SKM-1 treated with dmso at 0.1 percent for 144 hours (cell line): ENCODE measurements at regions not wholly inside any gene's neighbourhood (a gene's known extent, or its start where the extent isn't known, plus 50 kb on each side); places are given as distances from the start of the nearest gene placed in this dataset.

Experiments
- DNase-seq: peaks from one replicate; lab custom pipeline; 2025; ENCODE audit not compliant: unreplicated experiment; lab: John Stamatoyannopoulos, UW

DNA sequence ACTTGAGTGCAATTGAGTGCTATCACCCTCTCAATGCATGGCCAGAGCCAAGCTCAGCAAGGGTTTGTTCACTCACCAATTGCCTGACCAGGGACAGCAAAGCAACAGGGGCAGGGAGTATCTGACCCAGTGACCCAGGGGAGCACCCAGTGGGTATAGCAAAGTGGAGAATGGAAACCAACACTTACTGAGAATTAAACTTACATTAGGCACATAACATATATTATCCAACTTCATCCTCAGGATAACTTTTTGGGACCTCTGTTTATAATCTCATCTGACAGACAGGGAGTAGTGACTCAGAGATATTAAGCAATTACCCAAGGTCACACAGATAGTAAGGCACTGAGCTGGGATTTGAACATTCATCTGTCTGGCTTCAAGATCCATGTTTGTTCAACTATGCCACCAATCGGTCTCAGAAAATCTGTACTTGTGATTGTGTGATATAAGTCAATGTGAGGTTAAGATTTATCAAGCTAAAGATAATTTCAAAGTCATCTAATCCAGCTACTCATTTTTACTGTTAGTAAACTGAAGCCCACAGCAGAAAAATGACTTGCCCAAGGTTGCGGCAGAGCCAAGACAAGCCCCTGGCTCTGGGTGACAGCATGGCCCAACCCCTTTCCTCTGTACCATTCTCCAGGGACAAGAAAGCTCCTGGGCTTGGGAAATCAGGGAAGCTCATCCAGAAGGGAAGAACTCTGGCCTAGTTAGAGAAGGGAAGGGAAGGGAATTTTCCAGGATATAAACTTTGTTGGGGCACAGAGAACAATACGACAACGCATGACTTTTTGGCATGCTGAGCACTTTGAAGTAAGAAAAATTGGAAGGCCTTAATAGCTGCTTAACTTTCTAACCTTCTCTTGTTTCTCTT is 138.0 kb upstream of the SMAD3 start:
- no peak for DNase-seq

DNA sequence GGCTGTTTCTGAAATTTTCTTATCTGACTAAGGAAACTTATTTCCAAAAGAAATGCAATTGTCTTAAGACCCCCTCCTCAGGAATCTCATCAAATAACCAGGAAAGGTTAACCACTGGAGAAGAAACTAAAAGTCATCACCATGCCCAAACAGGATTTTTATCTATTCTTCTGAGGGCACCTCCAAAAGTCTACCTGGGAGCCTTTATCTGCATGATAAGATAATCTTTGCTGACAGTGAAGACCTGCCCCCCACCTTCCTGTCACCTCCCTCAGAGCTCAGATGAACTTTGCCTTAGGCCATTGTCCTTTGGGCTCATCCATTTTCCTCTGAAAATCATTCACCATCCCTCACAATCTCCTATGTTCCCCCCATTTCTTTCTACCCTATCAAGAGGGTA is 137.3 kb upstream of the SMAD3 start:
- DNase-seq: no peak

DNA sequence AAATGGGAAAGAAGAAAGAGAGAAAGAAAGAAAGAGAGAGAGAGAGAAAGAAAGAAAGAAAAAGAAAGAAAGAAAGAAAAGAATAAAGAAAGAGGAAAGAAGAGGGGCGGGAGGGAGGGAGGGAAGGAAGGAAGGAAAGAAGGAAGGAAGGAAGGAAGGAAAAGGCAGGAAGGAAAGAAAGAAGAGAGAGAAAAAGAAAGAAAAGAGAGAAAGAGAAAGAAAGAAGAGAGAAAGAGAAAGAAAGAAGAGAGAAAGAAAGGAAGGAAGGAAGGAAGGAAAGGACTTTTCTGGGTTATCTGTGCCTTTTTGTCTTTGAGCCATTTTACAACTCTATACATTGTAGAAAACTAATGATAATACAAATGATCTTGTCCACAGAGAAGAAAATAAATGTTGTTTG is 136.6 kb upstream of the SMAD3 start:
- DNase-seq: no peak

DNA sequence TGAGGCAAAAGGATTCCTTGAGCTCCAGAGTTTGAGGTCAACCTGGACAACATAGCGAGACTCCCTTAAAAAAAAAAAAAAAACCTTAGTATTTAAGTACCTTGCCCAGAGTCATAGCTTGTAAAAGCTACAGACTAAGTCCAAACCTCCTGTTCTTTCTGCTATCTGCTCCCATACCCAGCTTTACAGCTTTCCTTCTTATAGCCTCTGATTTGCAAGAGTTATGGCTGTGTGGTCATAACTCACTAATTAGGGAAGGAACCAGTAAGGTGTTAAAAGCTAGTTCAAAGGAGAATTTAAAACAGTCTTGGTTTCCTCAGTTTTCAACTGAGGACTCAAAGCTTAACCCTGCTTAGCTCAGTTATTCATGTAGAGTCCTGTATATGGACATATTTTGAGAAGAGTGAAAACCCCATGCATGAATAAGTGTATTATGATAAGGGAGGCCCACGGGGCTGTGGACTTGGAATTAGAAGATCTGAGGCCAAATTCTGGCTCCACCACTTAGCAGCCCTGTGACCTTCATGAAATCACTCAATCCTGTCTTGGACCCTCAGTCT is 135.5 kb upstream of the SMAD3 start:
- no peak for DNase-seq

DNA sequence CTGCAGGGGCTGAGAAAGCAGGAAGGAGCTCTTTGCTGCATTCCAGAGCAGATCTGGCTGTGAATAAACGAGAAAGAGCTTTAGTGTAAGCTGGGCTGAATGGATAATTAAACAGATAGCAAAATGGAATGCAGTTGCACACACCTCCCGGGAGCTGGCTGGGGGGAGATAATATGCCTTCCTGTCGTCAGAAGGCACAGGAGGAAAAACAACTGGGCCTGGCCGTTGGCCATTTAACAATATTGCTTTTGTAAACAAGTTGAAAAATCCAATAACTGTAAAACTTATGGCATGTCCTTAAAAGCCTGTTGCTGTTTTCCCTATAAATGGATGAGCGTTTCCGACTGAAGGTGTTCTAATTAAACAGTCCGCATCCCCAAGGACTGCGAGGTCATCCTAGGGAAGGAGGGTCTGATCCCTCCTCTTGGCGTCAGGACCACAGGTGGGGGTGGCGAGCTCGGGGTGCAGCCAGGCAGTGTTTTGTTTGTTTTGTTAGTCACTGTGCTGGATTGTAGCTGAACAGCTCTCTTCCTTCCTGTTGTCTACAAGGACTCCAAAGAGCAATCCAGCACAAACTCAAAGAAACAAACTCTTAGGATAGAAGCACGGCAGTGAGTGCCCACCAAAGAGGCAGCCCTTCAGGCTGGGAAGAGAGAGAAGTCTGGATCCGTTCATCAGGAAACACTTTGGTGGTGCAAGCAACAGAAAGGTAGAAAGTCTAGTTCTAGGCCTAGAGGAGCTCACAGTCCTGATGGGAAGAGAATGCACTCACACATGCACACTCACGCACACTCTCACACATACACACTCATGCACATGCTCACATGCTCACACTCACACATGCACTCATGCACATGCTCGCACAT is 133.4 kb upstream of the SMAD3 start:
- DNase-seq: no peak

GRCh38 chr15:66932634-66933024 is 132.8 kb upstream of the SMAD3 start:
- no peak for DNase-seq

- DNase-seq: no peak
Observed at GRCh38 chr15:66933932-66934867, 131.2 kb upstream of the SMAD3 start.

DNA sequence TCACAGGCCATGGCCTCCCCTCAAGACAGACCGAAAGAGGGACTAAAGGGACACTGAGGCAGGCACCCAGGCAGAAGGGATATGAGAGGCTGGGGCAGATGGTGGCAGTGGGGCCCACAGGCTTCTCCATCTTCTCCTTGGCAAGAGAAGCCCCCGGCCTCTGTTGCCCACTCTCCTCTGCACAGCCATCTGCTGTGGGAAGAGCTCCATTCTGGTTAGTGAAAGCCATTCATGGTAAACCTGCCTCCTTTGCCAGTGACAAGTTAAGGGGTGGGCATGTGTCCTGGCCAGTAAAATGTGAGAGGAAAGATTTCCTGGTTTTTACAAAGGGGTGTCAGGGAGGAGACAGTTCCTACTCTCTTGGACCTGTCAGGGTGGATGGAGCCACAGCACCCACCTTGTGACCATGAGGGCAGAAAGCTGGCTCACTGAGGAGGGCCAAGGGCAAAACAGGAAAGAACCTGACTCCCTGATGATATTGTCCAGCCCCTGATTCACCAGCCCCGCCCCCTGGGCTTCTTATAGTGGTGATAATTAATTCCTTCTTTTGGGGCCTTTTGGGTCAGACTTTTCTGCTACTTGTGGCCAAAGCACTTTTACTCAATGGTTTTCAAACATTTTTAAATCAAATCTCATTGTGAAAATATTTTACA is 130.4 kb upstream of the SMAD3 start:
- no peak for DNase-seq

DNA sequence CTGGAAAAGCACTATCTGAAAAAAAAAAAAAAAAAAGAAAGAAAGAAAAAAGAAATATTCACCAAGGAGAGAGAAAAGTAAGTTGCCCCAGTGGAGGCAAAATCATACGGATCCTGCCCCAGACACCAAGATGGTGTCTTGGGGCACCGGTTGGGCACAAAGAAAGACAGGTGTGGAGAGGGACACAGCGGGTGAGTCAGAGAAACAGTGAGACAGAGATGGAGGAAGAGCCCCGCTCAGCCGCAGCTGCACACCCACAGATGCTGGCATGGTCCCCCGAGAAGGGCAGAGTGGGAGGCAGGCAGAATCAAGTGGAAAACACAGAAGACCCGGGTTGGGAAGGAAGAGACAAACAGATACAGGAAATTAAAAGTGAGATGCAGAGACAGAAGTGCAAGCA is 129.7 kb upstream of the SMAD3 start:
- no peak for DNase-seq

- no peak for DNase-seq
Observed at GRCh38 chr15:66936109-66936860, 129.1 kb upstream of the SMAD3 start.

- DNase-seq: no peak
Observed at GRCh38 chr15:66936861-66937582, 128.4 kb upstream of the SMAD3 start.

DNA sequence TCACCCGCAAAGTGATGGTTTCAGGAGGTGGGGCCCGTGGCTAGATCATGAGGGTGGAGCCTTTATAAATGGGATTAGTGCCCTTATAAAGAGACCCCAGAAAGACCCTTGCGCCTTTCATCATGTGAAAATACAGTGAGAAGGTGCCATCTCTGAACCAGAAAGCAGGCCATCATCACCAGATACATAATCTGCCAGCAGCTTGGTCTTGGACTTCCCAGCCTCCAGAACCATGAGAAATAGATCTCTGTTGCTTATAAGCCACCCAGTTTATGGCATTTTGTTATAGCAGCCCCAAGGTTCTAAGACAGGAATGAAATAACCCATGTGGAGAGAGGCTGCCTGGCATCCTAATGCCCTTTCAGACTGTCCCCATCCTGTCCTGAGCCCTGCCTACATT is 127.8 kb upstream of the SMAD3 start:
- DNase-seq: no peak

GRCh38 chr15:66938114-66938830 is 127.1 kb upstream of the SMAD3 start:
- DNase-seq: no peak

- no peak for DNase-seq
Observed at GRCh38 chr15:66939016-66939415, 126.4 kb upstream of the SMAD3 start.

DNA sequence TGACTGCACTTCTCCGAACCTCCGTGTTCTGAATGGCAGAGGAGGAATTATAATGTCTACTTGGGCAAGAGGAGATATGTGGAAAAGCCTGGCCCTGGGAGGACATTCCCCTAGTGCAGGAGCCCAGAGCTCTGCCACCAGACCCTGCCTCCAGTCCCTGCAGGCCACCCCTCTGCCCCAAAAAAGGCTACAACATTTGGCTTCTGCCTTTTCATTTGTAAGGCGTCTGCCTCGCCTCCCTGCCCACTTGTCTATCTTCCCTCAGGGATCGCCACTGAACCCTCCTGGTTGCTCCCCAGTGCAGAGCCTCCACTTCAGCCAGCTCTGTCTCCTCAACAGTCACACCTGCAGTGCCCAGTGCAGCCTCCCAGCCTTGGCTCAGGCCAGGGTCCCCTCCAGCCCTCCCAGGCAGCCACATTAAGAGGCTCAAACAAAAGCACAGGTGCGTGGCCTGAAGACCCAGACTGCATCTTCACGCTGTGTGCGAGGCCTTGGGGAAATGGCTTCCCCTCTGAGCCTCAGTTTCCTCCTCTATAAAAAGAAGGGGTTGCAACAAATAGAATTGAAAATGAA is 125.9 kb upstream of the SMAD3 start:
- no peak for DNase-seq

- no peak for DNase-seq
Observed at GRCh38 chr15:66940368-66940767, 125.0 kb upstream of the SMAD3 start.

GRCh38 chr15:66941108-66941711 is 124.2 kb upstream of the SMAD3 start:
- DNase-seq: no peak
